Omental fat pad (tissue), 3 donors: ENCODE measurements at regions not wholly inside any gene's neighbourhood (a gene's known extent, or its start where the extent isn't known, plus 50 kb on each side); places are given as distances from the start of the nearest gene placed in this dataset.
A peak's percentile ranks its signal among the peaks of the same experiment; 100 is the strongest.

ENCODE experiments used
- ATAC-seq: fragments of 150-250 bp; one replicate; pipeline ENCODE4 v1.9.1; 2016; ENCODE audit warnings: mild to moderate bottlenecking, moderate library complexity; ENCODE audit not compliant: low FRiP score
- DNase-seq: peaks from one replicate; pipeline ENCODE4 v3.0.0-alpha.2; 2019; ENCODE audit warnings: low spot score
- TF ChIP-seq, protein P1 (sequence below), 3 donors: fragments of 450-650 bp; IDR thresholded peaks; one replicate each; pipeline ENCODE4 v1.5.1; 2016 to 2017; ENCODE audit warnings: antibody characterized with exemption in 3 of 3, mild to moderate bottlenecking in 3 of 3, moderate library complexity in 2 of 3

DNA sequence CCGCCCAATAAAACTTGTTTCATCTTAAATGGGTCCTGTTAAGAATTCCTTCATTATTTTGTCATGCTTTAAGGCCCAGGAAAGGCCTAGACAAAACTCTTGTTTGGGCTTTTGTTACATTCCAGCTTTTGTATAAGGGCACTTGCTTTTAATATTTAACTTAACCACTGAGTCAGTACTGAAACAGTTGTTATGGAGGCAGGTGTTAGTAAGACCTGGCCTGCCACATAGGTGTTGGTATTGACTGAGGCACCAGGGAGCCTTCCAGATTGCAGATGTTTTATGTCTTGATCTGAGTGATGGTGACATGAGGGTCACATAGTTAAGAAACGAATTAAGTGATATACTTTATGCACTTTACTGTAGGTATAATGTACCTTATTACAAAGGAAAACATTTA lies 274.9 kb upstream of the TGFBR2 start:
- DNase-seq, result no peak
- ATAC-seq, result no peak
- TF ChIP-seq, protein P1, sequence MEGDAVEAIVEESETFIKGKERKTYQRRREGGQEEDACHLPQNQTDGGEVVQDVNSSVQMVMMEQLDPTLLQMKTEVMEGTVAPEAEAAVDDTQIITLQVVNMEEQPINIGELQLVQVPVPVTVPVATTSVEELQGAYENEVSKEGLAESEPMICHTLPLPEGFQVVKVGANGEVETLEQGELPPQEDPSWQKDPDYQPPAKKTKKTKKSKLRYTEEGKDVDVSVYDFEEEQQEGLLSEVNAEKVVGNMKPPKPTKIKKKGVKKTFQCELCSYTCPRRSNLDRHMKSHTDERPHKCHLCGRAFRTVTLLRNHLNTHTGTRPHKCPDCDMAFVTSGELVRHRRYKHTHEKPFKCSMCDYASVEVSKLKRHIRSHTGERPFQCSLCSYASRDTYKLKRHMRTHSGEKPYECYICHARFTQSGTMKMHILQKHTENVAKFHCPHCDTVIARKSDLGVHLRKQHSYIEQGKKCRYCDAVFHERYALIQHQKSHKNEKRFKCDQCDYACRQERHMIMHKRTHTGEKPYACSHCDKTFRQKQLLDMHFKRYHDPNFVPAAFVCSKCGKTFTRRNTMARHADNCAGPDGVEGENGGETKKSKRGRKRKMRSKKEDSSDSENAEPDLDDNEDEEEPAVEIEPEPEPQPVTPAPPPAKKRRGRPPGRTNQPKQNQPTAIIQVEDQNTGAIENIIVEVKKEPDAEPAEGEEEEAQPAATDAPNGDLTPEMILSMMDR (IDR thresholded peaks at IDR 0.05), result no peak

DNA sequence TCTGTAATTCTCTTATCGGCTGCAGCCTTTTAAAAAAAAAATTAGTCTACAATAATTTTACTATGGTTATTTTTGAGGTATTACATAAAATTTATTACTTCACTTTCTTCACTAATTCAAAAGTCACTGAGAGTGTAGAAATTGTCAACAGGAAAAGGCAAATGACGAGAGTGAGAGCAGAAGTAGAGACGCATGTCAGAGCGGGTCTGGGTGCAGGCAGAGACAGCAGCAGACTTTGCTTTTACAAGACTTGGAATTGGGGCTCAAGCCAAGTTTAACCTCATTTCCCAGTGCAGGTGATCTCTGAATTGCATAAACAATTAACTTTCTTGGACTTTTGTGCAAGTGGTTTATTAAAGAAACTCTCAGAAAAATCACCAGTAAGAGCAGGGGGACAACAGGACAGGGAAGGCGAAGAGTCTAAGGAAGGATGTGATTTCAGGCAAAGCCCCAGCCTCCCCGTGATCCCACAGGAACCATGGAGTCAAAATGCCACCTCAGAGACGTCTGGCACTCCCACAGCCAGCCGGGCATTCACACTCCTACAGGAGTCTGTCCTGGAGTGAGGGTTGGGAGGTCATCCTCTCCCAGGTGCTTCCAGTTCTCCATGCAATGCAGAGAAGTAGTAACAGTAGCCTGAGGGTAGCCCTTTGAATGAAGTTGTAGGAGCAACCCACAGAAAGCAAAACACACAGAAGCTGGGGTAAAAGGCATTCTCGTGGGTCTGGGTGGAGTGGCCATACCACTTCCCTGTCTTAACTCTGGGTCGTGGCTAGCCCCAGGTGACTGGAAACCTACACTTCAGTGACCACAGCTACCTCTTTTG lies 274.0 kb upstream of the TGFBR2 start:
- DNase-seq (no peak), ATAC-seq (no peak)

DNA sequence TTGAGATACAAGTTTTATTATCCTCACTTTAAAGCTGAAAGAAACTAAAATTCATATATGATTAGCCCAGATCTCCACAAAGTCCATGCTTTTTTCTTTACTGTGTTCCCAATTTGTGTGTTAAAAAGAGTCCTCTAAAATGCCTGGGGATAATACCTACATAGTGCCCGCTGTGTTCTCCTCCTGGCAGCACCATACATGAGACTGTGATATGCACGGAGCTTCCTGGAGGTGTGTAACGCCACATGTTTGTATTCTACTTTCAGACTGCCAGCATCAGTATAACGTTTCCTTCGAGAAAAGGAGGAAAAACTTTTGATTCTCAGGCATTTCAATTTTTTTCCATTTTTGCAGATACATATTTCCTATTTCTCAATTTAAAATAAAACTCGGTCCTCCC lies 273.3 kb upstream of the TGFBR2 start:
- ATAC-seq, result no peak
- TF ChIP-seq, protein P1 (IDR thresholded peaks at IDR 0.05), result no peak
- DNase-seq, result no peak

More for the DNA sequence above, 274.0 kb upstream of the TGFBR2 start:
- TF ChIP-seq, protein P1 (IDR thresholded peaks at IDR 0.05), result no peak

DNA sequence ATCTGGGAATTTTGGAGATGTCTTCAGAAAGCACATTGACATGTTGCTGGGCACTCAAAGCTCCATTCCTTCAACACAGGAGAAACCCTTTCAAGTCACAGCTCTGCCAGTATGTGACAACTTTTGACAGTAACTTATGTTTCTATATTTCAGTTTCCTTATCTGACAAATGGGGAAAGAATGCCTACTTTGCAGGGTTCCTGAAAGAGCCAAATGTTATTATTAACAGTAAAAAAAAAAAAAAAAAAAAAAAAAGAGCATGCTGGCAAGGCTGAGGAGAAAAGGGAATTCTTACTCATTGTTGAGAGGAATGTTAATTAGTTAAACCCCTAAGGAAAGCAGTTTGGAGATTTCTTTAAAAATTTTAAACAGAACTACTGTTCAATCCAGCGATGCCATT lies 272.5 kb upstream of the TGFBR2 start:
- no peak for DNase-seq
- TF ChIP-seq, protein P1 (IDR thresholded peaks at IDR 0.05), result no peak

DNA sequence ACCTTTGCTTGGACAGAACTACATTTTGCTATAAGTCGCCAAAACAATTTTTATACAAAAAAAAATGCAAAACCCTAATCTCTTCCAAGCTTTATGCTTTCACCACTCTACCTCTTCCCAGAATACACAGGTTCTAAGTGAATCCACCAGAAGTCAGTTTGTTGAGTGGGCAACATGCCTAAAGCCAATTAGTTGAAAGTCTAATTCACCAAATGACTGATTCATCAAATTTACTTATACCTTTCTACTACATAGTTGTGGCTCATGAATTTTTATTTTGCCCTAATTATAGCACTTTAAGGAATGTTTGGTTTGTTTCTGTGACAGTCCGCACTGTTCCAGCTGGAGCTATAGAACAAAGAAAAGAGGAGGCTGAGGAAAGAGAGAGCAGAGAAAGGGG lies 265.9 kb upstream of the TGFBR2 start:
- no peak for ATAC-seq
- TF ChIP-seq, protein P1 (IDR thresholded peaks at IDR 0.05), result no peak
- DNase-seq, result no peak

More for the DNA sequence above, 272.5 kb upstream of the TGFBR2 start:
- ATAC-seq, result no peak

DNA sequence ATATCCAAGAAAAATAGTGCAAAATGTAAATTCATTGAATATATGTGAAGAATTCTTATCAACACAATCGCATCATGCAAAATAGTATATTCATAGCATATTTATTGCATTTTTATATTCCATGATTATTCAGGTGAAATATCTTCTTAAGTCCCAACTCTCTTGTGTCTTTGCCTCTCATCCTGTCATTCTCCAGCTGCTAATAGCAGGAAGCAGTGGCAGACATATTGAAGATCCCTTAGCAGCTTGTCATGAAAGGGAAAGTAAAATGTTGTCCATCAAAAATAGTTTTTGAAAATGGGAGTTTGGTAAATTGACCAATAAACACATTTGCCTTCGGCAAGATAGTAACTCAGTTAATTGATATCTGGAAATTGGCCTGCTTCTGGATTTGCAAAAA lies 265.3 kb upstream of the TGFBR2 start:
- TF ChIP-seq, protein P1 (IDR thresholded peaks at IDR 0.05), result no peak
- DNase-seq, result no peak
- ATAC-seq, result no peak

DNA sequence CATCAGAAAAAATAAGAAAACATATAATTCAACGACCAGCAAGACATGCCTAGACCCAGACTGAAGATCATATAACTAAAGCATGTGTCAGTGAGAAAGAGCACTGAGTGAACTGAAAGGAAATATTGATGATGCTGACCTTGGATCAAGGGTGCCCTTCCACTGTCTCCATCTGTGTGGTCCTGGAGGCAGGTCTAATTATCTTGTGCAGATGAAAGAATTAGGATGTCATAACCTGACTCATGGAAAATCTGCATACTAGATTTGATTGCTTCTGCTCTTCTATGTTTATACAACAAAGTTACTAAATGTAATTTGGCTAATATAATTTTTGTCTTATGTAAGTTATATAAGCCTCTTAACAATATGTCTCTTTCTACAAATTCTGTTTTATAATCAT lies 264.6 kb upstream of the TGFBR2 start:
- ATAC-seq (peak; percentile 42), DNase-seq (no peak)
- TF ChIP-seq, protein P1 (IDR thresholded peaks at IDR 0.05), result no peak
